NCI-H1417 treated with DMSO at 0.1 percent for 48 hours (cell line): ENCODE measurements at regions not wholly inside any gene's neighbourhood (a gene's known extent, or its start where the extent isn't known, plus 50 kb on each side); places are given as distances from the start of the nearest gene placed in this dataset.
"Not testable (repeated sequence)": the region's sequence is repeated elsewhere in the genome, so short reads cannot be mapped to it uniquely, and the experiment has no call there.

Source experiments
- DNase-seq: peaks from one replicate; lab custom pipeline; 2025; lab: John Stamatoyannopoulos, UW

DNA sequence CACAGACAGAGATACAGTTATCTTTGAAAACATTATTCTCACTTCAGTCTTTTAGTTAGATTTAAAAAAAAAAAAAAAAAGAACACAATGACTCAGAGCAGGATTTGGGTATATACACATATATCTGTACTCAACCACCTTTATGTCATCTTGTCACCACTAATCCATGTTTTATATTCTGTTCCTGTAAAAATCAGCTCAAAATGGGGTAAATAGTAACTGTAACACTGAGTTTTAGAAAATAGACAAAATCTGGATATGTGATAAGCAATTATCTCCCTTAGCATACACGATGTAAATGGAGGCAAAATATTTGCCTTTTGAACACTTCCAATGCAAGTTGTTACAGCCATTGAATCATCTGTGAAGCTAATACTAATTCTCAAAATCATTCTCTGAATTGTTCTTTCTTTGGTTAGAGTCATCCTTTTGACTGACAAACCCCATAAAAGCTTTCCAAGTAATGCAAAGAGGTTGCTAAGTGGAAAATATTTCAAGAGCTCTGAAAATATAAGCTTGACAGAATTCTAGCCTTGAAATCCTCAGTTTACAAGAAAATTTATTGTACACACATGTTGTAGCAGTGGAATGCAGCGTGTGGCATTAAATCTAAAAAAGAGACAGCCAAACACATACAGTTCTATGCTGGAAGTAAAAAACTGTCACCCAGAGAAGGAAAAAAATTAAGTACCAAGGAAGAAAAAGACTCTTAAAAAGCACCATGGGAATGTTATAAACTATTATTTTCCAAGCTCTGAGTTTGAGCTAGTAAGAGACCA lies 502.2 kb upstream of the PHF14 start:
- no peak for DNase-seq

DNA sequence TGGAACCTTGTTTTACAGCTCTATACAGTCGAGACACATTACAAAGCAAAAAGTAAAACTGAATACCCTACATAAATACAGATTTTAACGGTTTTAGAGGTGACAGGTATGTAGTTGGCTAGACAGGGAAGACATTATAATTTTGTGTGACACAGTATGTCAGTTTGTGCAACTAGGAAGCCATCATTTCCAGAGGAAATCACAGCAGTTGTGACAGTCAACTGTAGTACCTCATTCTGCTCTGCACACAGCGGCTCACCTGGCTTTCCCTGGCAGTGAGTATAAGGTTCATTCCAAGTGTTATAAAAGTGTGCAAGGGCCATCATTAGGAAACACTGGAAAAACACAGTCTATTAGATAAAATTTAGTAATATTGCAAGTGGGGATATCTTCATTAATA lies 501.6 kb upstream of the PHF14 start:
- DNase-seq = no peak

DNA sequence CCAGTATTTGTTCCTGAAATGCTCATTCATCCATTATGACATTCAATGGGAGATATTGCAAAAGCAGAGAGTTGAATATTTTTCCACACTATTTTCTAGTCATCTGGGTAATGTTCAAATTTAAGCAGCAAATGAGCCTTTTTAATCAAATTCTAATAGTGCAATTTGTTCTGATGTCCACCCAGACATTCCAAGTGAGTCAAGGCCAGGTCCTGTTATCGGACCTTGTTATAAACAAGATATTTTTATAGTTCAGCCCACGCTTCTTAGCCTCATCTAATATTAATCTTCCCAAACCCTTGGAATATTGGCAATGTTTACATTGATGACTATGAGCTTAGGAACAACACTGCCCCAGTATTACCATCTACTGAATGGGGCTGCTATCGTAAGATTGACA lies 500.1 kb upstream of the PHF14 start:
- DNase-seq = no peak

DNA sequence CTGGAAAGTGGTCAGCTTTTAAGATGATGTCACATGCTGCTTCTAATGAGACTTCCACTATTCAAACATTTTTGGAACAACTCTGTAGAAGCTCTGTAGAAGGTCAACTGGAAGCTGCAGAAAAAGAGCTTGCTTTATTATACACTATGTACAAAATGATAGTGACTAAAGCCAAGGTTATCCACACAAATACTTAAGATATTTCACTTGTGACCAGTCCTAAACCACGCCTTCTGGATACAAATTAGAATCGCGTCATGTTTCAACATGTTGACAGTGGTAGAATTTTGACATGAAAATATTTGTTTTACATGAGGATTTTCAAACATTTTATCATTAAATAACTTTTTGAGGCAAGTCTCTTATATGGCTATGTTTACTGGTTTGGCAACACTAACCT lies 499.6 kb upstream of the PHF14 start:
- DNase-seq = no peak

DNA sequence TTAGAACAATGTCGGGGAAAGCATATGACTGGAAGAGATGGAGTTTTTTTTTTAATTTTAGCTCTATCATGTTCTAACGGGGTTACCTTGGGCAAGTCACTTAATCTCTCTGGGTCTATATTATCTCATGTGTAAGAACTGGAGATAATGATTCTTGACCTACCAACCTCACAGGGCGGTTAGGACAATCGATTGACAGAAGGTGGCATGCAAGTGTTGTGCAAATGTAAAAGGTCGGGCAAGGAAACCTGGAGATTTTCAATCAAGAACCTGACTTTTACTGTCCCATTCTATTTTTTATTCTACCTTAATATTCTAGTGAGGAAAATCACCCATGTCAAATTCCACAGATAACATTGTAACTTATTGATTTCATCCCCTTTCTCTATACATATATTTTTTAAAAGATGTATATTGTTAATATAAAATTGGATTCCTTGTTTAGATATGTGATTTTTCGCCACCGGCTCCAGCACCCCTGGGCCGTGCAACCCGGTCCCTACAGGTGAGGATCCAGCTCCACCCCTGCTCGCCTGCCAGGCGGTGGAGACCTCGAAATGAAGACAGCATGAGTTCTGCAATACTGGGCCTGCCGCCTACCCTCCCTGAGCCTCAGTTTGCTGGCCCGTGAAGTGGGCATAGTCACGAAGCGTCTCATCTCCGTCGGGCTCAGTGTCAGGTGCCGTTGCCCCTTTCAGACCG lies 497.6 kb upstream of the PHF14 start:
- DNase-seq = no peak

DNA sequence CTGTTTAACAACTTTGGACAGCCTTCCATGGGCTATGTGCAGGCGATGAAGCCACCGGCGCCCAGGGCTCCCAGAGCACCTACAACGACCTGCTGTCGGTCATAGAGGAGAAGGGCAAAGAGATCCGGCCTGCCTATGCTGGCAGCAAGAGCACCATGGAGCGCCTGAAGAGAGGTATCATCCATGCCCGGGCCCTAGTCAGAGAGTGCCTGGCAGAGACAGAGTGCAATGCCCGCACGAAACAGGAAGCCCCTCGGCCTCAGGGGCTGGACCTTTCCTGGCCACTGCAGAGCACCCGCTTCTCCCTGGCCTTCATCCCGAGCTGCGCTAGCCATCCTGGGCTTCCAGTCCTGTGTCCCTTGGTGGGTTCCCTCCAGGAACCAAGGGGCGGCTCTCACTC lies 497.0 kb upstream of the PHF14 start:
- DNase-seq = no peak

DNA sequence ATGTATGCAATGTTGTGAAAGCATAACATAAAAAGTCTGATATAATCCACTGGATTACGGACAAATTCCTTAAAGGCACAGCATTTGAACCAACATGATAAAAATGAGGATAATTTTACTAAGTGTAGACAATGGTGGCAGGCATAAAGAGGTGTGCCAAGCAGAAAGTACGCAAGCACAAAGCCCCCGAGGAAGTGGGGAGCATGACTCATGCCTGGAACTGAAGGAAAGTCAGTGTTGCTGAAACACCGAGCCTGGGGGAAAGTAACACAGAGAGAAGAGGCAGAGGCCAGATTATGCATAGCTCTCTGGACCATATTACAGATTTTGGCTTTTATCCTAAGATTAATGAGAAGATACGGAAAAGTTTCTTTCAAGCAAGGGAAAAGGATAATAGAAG lies 490.0 kb upstream of the PHF14 start:
- DNase-seq = no peak

DNA sequence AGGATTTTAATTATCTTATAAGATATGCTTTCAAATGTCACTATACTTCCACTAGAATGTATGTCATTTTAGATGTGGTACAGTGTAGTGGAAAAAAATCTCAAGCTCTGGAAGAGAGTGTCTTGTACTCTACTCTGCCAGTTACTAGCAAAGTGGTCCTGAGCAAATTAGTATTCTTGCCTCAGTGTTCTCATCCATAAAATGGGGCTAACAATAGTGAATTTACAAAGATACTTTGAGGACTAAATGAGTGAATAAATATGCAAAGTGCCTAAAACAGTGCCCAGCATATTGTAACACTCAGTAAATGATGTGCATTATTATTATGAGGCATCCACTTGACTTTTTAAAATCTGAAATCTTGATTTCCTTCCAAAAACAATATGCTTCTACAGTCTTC lies 488.9 kb upstream of the PHF14 start:
- no peak for DNase-seq

DNA sequence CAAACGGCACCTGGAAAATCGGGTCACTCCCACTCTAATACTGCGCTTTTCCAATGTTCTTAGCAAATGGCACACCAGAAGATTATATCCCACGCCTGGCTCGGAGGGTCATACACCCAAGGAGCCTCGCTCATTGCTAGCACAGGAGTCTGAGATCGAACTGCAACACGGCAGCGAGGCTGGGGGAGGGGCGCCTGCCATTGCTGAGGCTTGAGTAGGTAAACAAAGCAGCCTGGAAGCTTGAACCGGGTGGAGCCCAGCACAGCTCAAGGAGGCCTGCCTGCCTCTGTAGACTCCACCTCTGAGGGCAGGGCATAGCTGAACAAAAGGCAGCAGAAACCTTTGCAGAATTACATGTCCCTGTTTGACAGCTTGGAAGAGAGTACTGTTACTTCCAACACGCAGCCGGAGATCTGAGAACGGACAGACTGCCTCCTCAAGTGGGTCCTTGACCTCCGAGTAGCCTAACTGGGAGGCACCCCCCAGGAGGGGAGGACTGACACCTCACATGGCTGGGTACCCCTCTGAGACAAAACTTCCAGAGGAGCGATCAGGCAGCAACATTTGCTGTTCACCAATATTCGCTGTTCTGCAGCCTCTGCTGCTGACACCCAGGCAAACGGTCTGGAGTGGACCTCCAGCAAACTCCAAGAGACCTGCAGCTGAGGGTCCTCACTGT lies 472.3 kb upstream of the PHF14 start:
- not testable (repeated sequence) for DNase-seq

DNA sequence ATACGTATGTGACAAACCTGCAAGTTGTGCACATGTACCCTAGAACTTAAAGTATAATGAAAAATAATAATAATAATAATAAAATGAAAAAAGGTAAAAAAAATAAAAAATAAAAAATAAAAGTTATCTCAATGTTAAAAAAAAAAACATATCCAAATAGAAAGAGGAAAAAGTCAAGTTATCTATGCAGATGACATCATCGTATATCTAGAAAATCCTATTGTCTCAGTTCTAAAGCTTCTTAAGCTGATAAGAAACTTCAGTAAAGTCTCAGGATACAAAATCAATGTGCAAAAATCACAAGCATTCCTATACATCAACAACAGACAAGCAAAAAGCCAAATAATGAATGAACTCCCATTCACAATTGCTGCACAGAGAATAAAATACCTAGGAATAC lies 466.6 kb upstream of the PHF14 start:
- DNase-seq = no peak

DNA sequence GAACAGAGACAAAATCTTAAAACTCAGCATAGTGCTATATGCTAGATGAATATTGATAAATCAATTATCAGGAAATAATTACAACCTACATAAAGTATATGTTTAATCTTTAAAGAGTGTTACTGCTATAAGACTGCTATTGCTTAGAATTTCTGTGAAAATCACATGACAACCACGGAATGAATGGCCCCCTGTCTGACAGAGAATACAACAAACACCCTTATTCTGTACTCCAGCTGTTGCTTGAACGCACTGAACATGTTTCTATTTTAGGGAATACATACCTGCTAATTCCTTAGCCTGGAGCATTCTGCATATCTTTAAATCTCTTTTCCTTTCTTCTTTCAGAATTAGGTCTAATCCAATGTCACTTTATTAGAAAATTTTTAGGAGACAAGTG lies 452.4 kb upstream of the PHF14 start:
- DNase-seq = no peak

DNA sequence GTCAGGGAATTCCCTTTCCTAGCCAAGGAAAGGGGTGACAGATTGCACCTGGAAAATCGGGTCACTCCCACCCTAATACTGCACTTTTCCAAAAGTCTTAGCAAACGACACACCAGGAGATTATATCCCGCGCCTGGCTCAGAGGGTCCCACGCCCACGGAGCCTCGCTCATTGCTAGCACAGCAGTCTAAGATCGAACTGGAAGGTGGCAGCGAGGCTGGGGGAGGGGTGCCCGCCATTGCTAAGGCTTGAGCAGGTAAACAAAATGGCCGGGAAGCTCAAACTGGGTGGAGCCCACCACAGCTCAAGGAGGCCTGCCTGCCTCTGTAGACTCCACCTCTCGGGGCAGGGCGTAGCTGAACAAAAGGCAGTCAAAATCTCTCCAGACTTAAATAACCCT lies 440.2 kb upstream of the PHF14 start:
- DNase-seq = not testable (repeated sequence)

DNA sequence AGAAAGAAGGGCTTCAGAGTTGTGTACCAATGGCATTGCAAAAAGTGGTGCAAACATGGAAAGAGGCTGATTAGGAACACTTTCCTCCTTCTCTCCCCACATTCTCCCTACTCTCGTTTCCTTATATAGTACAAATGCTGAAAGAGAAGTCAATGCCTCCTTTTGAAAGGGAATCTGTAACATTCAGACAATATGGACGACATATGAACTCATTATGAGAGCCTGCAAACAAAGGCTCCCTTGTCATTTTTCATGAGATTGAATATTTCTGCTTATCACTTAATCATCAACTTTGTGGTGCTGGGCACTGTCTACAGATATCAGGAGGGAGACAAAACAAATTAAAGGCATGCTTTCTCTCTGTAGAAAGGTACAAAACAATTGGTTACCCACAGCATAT lies 437.1 kb upstream of the PHF14 start:
- no peak for DNase-seq

DNA sequence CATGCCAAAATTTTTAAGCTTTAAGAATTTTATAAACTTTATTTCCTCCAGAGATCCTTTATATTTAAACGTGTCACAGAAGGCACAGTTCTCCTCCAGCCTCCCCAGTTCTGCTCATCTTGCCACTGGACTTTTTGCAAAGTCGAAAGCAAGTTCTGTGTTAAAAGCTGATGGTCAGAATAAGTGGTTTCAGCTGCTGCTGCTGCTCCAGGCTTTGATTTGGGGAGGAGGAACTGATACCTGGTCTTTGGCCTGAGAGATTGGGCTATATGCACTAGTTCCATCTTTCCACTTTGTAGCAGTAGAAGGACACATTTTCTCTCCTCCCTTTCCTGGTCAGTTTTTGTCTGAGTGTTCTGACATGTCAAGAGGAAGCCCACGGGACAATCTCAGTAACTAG lies 435.9 kb upstream of the PHF14 start:
- DNase-seq = no peak

DNA sequence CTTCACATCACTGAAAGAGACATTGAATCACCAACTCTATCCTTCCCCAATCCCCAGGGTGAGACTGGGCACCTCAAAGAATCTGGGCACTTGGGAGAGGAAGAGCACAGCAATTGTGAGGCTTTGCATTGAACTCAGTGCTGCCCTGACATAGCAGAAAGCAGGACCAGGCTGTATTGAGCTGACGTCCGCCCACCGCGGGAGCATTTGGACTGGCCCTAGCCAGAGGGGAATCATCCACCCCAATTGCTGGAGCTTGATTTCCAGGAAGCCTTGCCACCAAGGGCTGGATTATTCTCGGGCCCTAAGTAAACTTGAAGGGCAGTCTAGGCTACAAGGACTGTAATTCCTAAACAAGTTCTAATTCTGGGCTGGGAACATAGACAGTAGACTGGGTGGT lies 416.3 kb upstream of the PHF14 start:
- no peak for DNase-seq

DNA sequence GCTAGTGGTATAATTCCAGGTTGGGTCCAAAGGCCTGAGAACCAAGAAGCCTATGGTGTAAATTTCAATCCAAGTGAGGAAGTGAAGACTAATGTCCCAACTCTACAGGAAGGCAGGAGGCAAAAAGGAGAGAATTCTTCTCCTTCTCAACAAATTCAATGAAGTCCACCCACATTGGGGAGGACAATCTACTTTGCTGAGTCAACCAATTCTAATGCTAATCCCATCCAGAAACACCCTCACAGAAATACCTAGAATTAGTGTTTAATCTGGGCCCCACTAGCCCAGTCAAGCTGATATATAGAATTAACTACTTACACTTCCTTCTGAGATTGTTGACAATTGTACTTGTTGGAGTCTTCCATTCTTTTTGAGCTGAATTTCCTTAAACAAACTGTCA lies 413.2 kb upstream of the PHF14 start:
- no peak for DNase-seq

DNA sequence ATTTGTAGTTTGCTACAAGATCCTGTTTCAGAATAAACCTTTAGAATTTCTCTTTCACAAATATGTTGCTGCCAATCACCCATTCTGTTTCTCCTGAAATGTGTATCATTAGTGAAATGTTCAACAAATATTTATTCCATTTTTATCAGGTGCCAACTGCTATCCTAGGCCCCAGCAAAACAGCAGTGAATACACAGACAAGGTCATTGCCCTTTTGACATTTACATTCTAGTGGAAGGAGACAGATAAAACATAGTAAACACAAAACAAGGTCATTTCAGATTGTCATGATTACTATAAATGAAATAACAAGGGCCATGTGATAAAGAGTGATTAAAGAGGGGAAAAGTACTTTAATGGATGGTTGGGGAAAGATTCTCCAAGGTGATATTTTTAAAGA lies 404.8 kb upstream of the PHF14 start:
- DNase-seq = no peak

DNA sequence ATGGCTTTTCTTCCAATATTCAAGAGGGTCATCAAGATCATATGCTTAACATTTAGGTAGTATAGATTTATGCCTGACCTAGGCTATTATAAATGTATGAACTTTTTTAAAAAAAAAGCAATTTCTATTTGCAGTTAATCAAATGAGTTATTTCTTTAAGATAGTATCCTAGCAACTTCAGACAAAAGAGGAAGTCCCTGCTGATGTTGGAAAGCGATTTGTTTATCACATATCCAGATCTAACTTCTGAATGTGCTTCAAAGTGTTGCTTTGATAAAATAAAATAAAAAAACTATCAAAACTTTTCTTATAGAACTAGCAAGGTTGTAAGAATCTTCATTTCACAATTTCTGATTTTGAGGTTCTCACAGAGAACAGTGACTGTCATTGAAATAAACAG lies 401.9 kb upstream of the PHF14 start:
- DNase-seq = no peak

DNA sequence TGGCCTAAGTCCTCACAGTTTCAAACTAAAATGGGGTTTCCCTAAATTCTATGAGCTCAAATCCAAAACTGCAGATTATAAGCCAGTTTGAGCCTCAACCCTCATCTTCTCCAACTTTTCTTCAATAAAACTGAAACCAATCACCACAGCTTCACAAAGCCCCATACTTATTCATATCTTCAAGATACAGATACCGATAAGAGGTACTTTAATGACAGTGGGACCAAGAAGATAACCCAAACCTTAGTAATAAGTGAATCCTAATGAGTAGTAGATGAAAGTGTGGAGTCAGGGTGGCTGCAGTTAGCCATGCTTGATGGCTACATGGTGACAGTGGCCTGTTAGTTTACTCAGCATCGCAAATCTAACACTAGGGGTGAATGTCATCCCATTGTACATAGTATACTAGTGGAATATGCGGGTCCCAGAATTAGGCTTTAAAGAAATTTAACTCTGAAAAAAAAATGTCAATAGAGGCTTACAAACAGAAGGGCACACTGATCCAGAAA lies 395.8 kb upstream of the PHF14 start:
- DNase-seq = no peak

DNA sequence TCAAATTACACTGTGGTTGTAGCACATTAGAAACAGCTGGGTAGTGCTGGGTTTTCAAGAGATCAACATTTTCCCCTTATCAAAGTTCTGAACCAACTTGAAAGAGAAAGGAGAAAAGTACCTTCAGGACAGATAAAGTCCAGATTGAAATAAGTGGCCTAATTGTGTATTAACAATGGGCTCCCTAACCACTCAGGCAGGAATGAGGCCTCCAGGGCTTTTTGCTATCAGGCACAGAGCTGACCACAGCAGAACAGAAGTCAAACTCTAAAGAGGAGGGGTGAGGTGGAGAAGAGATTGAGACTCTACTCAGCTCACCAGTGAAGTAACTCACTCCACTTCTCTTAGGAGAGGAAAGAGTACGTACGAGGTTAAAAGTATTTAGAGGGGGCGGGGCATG lies 394.1 kb upstream of the PHF14 start:
- DNase-seq = no peak

DNA sequence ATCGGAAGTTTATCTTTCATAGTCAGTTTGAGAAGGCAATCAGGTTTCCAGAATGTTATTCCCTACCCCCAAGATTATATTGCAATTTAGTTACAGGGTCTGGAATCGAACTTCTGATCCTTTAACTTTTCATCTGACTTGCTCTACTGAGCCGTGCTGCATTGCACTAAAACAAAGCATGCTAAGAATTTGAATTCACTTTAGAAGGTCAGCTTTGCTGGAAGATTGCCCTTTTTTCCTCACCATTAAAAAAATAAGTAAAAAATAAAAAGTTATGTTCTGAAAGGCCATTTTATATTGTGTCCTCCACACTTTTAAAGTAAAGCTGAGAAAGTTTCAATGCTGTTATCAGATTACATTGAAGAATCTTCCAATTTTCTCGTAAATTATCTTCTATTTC lies 388.8 kb upstream of the PHF14 start:
- no peak for DNase-seq

DNA sequence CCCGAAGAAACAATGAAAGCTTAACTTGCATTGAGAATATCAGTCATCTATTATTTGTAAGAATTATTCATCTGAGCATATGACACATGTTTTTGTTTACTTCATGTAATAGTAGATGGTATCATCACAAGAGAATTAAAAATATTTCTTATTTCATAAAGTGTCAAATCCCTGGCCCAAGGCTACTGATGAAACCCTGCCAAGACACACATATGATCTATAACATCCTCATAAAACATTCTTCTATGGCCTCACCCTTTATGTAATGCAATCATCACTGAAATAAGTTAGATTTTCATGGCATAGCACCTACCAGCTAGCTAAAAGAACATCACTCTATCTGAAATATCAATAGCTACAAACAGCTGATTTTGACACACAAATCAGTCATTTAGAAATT lies 385.6 kb upstream of the PHF14 start:
- no peak for DNase-seq

DNA sequence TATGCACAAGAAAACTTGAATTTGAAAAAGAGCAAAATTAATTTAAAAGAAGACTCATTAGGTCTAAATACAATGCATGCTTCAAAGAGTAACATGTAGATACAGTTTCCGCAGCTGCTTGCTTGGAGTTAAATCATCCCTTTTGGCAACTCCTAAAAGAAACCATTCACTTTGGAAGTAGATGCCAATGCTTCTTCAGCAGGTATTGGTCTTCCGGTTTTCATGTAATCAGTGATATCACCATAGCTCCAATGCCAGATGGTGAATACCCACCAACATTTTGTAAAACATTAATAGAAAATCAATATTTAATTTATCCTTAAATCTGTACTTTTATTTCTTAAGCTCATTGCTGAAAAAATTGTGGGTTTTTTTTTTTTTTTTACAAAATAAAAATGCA lies 381.1 kb upstream of the PHF14 start:
- no peak for DNase-seq
